Thymus (tissue), 11 donors: ENCODE measurements at regions not wholly inside any gene's neighbourhood (a gene's known extent, or its start where the extent isn't known, plus 50 kb on each side); places are given as distances from the start of the nearest gene placed in this dataset.

ENCODE experiments used
- DNase-seq, 9 donors: peaks; one replicate each; pipeline ENCODE4 v3.0.0-alpha.2; 2013; ENCODE audit warnings: low spot score in 9 of 9, low read depth in 6 of 9, missing footprints in 1 of 9
- H3K27ac ChIP-seq, 2 donors: one replicate each; pipeline ENCODE4 v1.5.1; 2013; ENCODE audit warnings: control low read depth in 1 of 2, low read depth in 1 of 2, low read length in 1 of 2, mild to moderate bottlenecking in 1 of 2, moderate library complexity in 1 of 2
- H3K27me3 ChIP-seq, 2 donors: one replicate each; pipeline ENCODE4 v1.5.1; 2013; ENCODE audit warnings: low read length in 1 of 2; ENCODE audit not compliant: control insufficient read depth in 2 of 2, insufficient read depth in 1 of 2
- H3K36me3 ChIP-seq, 2 donors: one replicate each; pipeline ENCODE4 v1.5.1; 2013; ENCODE audit warnings: low read length in 1 of 2, mild to moderate bottlenecking in 1 of 2, moderate library complexity in 1 of 2; ENCODE audit not compliant: control insufficient read depth in 2 of 2, insufficient read depth in 2 of 2
- H3K4me1 ChIP-seq, 2 donors: one replicate each; pipeline ENCODE4 v1.5.1; 2013; ENCODE audit warnings: low read length in 2 of 2; ENCODE audit not compliant: control insufficient read depth in 2 of 2, insufficient read depth in 2 of 2
- H3K4me3 ChIP-seq, 2 donors: one replicate each; pipeline ENCODE4 v1.5.1; 2013; ENCODE audit warnings: low read length in 2 of 2, control low read depth in 1 of 2, mild to moderate bottlenecking in 1 of 2
- H3K9me3 ChIP-seq, 2 donors: one replicate each; pipeline ENCODE4 v1.5.1; 2013; ENCODE audit warnings: low read length in 1 of 2, mild to moderate bottlenecking in 1 of 2; ENCODE audit not compliant: control insufficient read depth in 2 of 2, insufficient read depth in 1 of 2
- WGBS: extraction: QIAGEN DNeasy Blood & Tissue Kit; methylation state at CpG from one replicate; pipeline ENCODE4 v1.1.7; 2013; 5-methylcytosine and 5-hydroxymethylcytosine counted together
- donor health status: healthy.

- H3K36me3 ChIP-seq, result no peaks in the 10 kb centered on the region
- no peaks in the 10 kb centered on the region for H3K4me1 ChIP-seq
- no peak for DNase-seq
- WGBS, result 91% methylated on average over 4 of the region's 4 CpGs
- no peak overlapping the region for H3K27ac ChIP-seq
- H3K4me3 ChIP-seq, result no peak overlapping the region
- no peaks in the 10 kb centered on the region for H3K9me3 ChIP-seq
- no peaks in the 10 kb centered on the region for H3K27me3 ChIP-seq
Measured at GRCh38 chr2:126748188-126748760, 92.3 kb downstream of the GYPC start.

- Histone ChIP-seq H3K27ac (no peak overlapping the region), H3K4me3 (no peak overlapping the region), H3K9me3 (no peaks in the 10 kb centered on the region), H3K4me1 (no peaks in the 10 kb centered on the region), H3K36me3 (no peaks in the 10 kb centered on the region), H3K27me3 (no peaks in the 10 kb centered on the region)
- 89% methylated on average over 9 of the region's 9 CpGs for WGBS
- DNase-seq, result no peak
Measured at GRCh38 chr2:126748929-126749518, 93.1 kb downstream of the GYPC start.

- peak in 1 of 9 donors; percentile 22 for DNase-seq
- Histone ChIP-seq H3K27me3 (no peaks in the 10 kb centered on the region), H3K4me1 (no peaks in the 10 kb centered on the region), H3K36me3 (no peaks in the 10 kb centered on the region), H3K27ac (no peak overlapping the region), H3K9me3 (no peaks in the 10 kb centered on the region), H3K4me3 (no peak overlapping the region)
- WGBS, result 68% methylated on average over 1 of the region's 1 CpG
Measured at GRCh38 chr2:126749537-126749936, 93.6 kb downstream of the GYPC start.

GRCh38 chr2:126750506-126750905, 94.5 kb downstream of the GYPC start:
- 85% methylated on average over 4 of the region's 4 CpGs for WGBS
- no peaks in the 10 kb centered on the region for H3K9me3 ChIP-seq
- H3K36me3 ChIP-seq, result no peaks in the 10 kb centered on the region
- no peak overlapping the region for H3K27ac ChIP-seq
- H3K4me3 ChIP-seq, result no peak overlapping the region
- DNase-seq, result no peak
- H3K4me1 ChIP-seq, result no peaks in the 10 kb centered on the region
- H3K27me3 ChIP-seq, result no peaks in the 10 kb centered on the region

GRCh38 chr2:126751477-126751876, 95.5 kb downstream of the GYPC start:
- H3K27ac ChIP-seq, result no peak overlapping the region
- H3K4me1 ChIP-seq, result no peaks in the 10 kb centered on the region
- no peak overlapping the region for H3K4me3 ChIP-seq
- WGBS, result 95% methylated on average over 4 of the region's 4 CpGs
- no peak for DNase-seq
- H3K36me3 ChIP-seq, result no peaks in the 10 kb centered on the region
- H3K9me3 ChIP-seq, result peaks cover 0 to 3% of the 10 kb centered on the region in 2 donors
- no peaks in the 10 kb centered on the region for H3K27me3 ChIP-seq

GRCh38 chr2:126752876-126753275, 96.9 kb downstream of the GYPC start:
- H3K4me3 ChIP-seq, result no peak overlapping the region
- no peaks in the 10 kb centered on the region for H3K36me3 ChIP-seq
- no peak for DNase-seq
- H3K27ac ChIP-seq, result no peak overlapping the region
- no peaks in the 10 kb centered on the region for H3K4me1 ChIP-seq
- peaks cover 0 to 3% of the 10 kb centered on the region in 2 donors for H3K9me3 ChIP-seq
- WGBS, result 98% methylated on average over 4 of the region's 4 CpGs
- H3K27me3 ChIP-seq, result no peaks in the 10 kb centered on the region

GRCh38 chr2:126753501-126754212, 97.7 kb downstream of the GYPC start:
- Histone ChIP-seq H3K36me3 (no peaks in the 10 kb centered on the region), H3K27ac (no peak overlapping the region), H3K27me3 (no peaks in the 10 kb centered on the region), H3K4me1 (no peaks in the 10 kb centered on the region), H3K9me3 (peaks cover 0 to 3% of the 10 kb centered on the region in 2 donors), H3K4me3 (no peak overlapping the region)
- WGBS, result 93% methylated on average over 11 of the region's 11 CpGs
- DNase-seq, result no peak

GRCh38 chr2:126754240-126755004, 98.5 kb downstream of the GYPC start:
- no peaks in the 10 kb centered on the region for H3K27me3 ChIP-seq
- no peaks in the 10 kb centered on the region for H3K4me1 ChIP-seq
- 83% methylated on average over 5 of the region's 5 CpGs for whole genome bisulfite sequencing
- DNase-seq, result no peak
- peaks cover 0 to 3% of the 10 kb centered on the region in 2 donors for H3K9me3 ChIP-seq
- H3K27ac ChIP-seq, result no peak overlapping the region
- no peak overlapping the region for H3K4me3 ChIP-seq
- no peaks in the 10 kb centered on the region for H3K36me3 ChIP-seq

GRCh38 chr2:126756125-126756524, 100.2 kb downstream of the GYPC start:
- no peaks in the 10 kb centered on the region for H3K27me3 ChIP-seq
- H3K9me3 ChIP-seq, result peaks cover 0 to 3% of the 10 kb centered on the region in 2 donors
- 94% methylated on average over 1 of the region's 1 CpG for WGBS
- DNase-seq, result no peak
- no peak overlapping the region for H3K27ac ChIP-seq
- peaks cover 0 to 2% of the 10 kb centered on the region in 2 donors for H3K4me1 ChIP-seq
- H3K36me3 ChIP-seq, result no peaks in the 10 kb centered on the region
- no peak overlapping the region for H3K4me3 ChIP-seq
